H1 (cell line): ENCODE measurements at regions not wholly inside any gene's neighbourhood (a gene's known extent, or its start where the extent isn't known, plus 50 kb on each side); places are given as distances from the start of the nearest gene placed in this dataset.

Experiments used
- CTCF ChIA-PET: fragments of 300-600 bp; sonication (Branson Sonifier 250); formaldehyde crosslinking; loops from one replicate; lab custom pipeline; 2021; ENCODE audit not compliant: partially characterized antibody; lab: Charles Lee
- POLR2A ChIA-PET: fragments of 300-600 bp; sonication (Branson Sonifier 250); formaldehyde crosslinking; loops from one replicate; lab custom pipeline; 2021; ENCODE audit warnings: inconsistent platforms; ENCODE audit not compliant: partially characterized antibody; lab: Charles Lee
- DNase-seq, 2 experiments: peaks; one replicate each; pipeline versions ENCODE4 v3.0.0 to v3.0.0-alpha.2; 2010 to 2022; ENCODE audit warnings: low spot score in 2 of 2, low read depth in 1 of 2, mixed read lengths in 1 of 2
- FAIRE-seq: peaks from 2 replicates; lab custom pipeline; 2011; peaks lifted over from hg19 to GRCh38; lab: Jason Lieb, UNC
- H2AFZ ChIP-seq: 2 replicates; pipeline ENCODE4 v1.8.1; 2012; ENCODE audit warnings: low read length, inconsistent platforms
- H2AK5ac ChIP-seq: 2 replicates; pipeline ENCODE4 v1.6.1; 2013; ENCODE audit warnings: low read depth, low read length
- H2BK120ac ChIP-seq: replicated peaks from 2 replicates; pipeline ENCODE3; 2013; ENCODE audit warnings: low read depth, low read length, inconsistent platforms
- H2BK12ac ChIP-seq: 2 replicates; pipeline ENCODE4 v1.6.1; 2013; ENCODE audit warnings: low read depth, low read length
- H2BK15ac ChIP-seq: 2 replicates; pipeline ENCODE4 v1.6.1; 2013; ENCODE audit warnings: low read length
- H2BK20ac ChIP-seq: 2 replicates; pipeline ENCODE4 v1.6.1; 2013; ENCODE audit warnings: low read length
- H2BK5ac ChIP-seq: 2 replicates; pipeline ENCODE4 v1.6.1; 2013; ENCODE audit warnings: low read depth, low read length
- H3K14ac ChIP-seq: 2 replicates; pipeline ENCODE4 v1.6.1; 2013; ENCODE audit warnings: inconsistent platforms; ENCODE audit not compliant: insufficient read length
- H3K18ac ChIP-seq: 2 replicates; pipeline ENCODE4 v1.6.1; 2013; ENCODE audit warnings: low read length; ENCODE audit errors: extremely low read depth
- H3K23ac ChIP-seq: 2 replicates; pipeline ENCODE4 v1.6.1; 2013; ENCODE audit warnings: inconsistent platforms; ENCODE audit not compliant: insufficient read length
- H3K23me2 ChIP-seq: 2 replicates; pipeline ENCODE4 v1.6.1; 2013; ENCODE audit warnings: low read depth, low read length
- H3K27ac ChIP-seq: 2 replicates; pipeline ENCODE4 v1.6.1; 2011; ENCODE audit warnings: low read depth, low read length, inconsistent platforms
- H3K27me3 ChIP-seq, 4 experiments: replicated peaks in 1 of 4; 1 replicate in 1 of 4; 2 replicates in 3 of 4; pipeline versions ENCODE4 v1.6.1 to v1.8.1; 2011 to 2013; ENCODE audit warnings: low read length in 3 of 4, mild to moderate bottlenecking in 3 of 4, inconsistent platforms in 2 of 4, mixed read lengths in 2 of 4, moderate library complexity in 1 of 4; ENCODE audit not compliant: control insufficient read depth in 3 of 4, insufficient read depth in 3 of 4; ENCODE audit errors: extremely low read depth in 1 of 4
- H3K36me3 ChIP-seq, 4 experiments: 2 replicates each; pipeline versions ENCODE4 v1.6.1 to v1.8.1; 2011 to 2013; ENCODE audit warnings: mild to moderate bottlenecking in 4 of 4, low read length in 3 of 4, moderate library complexity in 2 of 4, control low read depth in 1 of 4, inconsistent platforms in 1 of 4; ENCODE audit not compliant: insufficient read depth in 4 of 4, control insufficient read depth in 2 of 4
- H3K4ac ChIP-seq: replicated peaks from 2 replicates; pipeline ENCODE3; 2013; ENCODE audit warnings: low read length, low read depth, mixed read lengths, inconsistent platforms; ENCODE audit not compliant: insufficient read length
- H3K4me1 ChIP-seq, 4 experiments: replicated peaks in 1 of 4; 1 replicate in 1 of 4; 2 replicates in 3 of 4; pipeline versions ENCODE4 v1.6.1 to v1.8.1; 2011 to 2013; ENCODE audit warnings: low read length in 3 of 4, inconsistent platforms in 2 of 4, mixed read lengths in 1 of 4; ENCODE audit not compliant: insufficient read depth in 4 of 4, control insufficient read depth in 3 of 4
- H3K4me2 ChIP-seq, 2 experiments: 2 replicates each; pipeline versions ENCODE4 v1.6.1 to v1.8.1; 2011 to 2013; ENCODE audit warnings: low read depth in 2 of 2, low read length in 2 of 2, control low read depth in 1 of 2, inconsistent platforms in 1 of 2, mild to moderate bottlenecking in 1 of 2; ENCODE audit not compliant: insufficient read depth in 1 of 2
- H3K4me3 ChIP-seq, 4 experiments: fragments of 200-600, 300-600 bp in 1 of 4; sonication (generic), shearing (Covaris generic), sonication (Bioruptor Twin) in 1 of 4; 2 replicates each; pipeline versions ENCODE4 v1.5.1 to v1.8.1; 2011 to 2016; ENCODE audit warnings: low read length in 4 of 4, low read depth in 3 of 4, control low read depth in 2 of 4, inconsistent platforms in 2 of 4, mild to moderate bottlenecking in 2 of 4, mixed read lengths in 1 of 4, moderate library complexity in 1 of 4; ENCODE audit not compliant: insufficient read depth in 2 of 4; ENCODE audit errors: extremely low read depth in 1 of 4
- H3K56ac ChIP-seq: replicated peaks from 2 replicates; pipeline ENCODE3; 2013; ENCODE audit warnings: low read depth, mild to moderate bottlenecking, mixed read lengths, low read length, inconsistent platforms; ENCODE audit not compliant: insufficient read length
- H3K79me1 ChIP-seq: 2 replicates; pipeline ENCODE4 v1.6.1; 2013; ENCODE audit warnings: low read depth, low read length, control low read depth
- H3K79me2 ChIP-seq, 2 experiments: 2 replicates each; pipeline versions ENCODE4 v1.6.1 to v1.8.1; 2012 to 2013; ENCODE audit warnings: low read length in 2 of 2, mild to moderate bottlenecking in 2 of 2, inconsistent platforms in 1 of 2; ENCODE audit not compliant: insufficient read depth in 2 of 2, control insufficient read depth in 1 of 2
- H3K9ac ChIP-seq, 4 experiments: replicated peaks in 1 of 4; 1 replicate in 1 of 4; 2 replicates in 3 of 4; pipeline versions ENCODE4 v1.6.1 to v1.8.1; 2011 to 2013; ENCODE audit warnings: low read depth in 3 of 4, low read length in 3 of 4, control low read depth in 2 of 4, mild to moderate bottlenecking in 2 of 4, moderate library complexity in 2 of 4, inconsistent platforms in 1 of 4; ENCODE audit errors: extremely low read depth in 1 of 4
- H3K9me3 ChIP-seq, 2 experiments: 2 replicates each; pipeline versions ENCODE4 v1.6.1 to v1.8.1; 2012 to 2013; ENCODE audit warnings: mild to moderate bottlenecking in 2 of 2, moderate library complexity in 2 of 2, control low read depth in 1 of 2, inconsistent platforms in 1 of 2, low read depth in 1 of 2, low read length in 1 of 2, mixed read lengths in 1 of 2; ENCODE audit not compliant: insufficient read depth in 2 of 2
- H4K20me1 ChIP-seq, 2 experiments: replicated peaks in 1 of 2; 2 replicates each; pipeline versions ENCODE3 to v1.8.1; 2011 to 2013; ENCODE audit warnings: inconsistent platforms in 2 of 2, low read length in 2 of 2, mild to moderate bottlenecking in 1 of 2; ENCODE audit not compliant: insufficient read depth in 2 of 2, control insufficient read depth in 1 of 2
- H4K5ac ChIP-seq: 2 replicates; pipeline ENCODE4 v1.6.1; 2013; ENCODE audit warnings: low read length, low read depth, mixed read lengths, inconsistent platforms; ENCODE audit not compliant: insufficient read length
- H4K8ac ChIP-seq: 2 replicates; pipeline ENCODE4 v1.8.0; 2013; ENCODE audit warnings: mild to moderate bottlenecking, moderate library complexity, low read length, inconsistent platforms; ENCODE audit not compliant: insufficient read depth; ENCODE audit errors: extremely low read depth
- H4K91ac ChIP-seq: replicated peaks from 2 replicates; pipeline ENCODE3; 2013; ENCODE audit warnings: low read length, mixed read lengths, inconsistent platforms; ENCODE audit not compliant: insufficient read length
- CTCF ChIP-seq, 3 experiments: IDR thresholded peaks; 1 replicate in 2 of 3; 2 replicates in 1 of 3; pipeline versions ENCODE4 v1.5.1 to v1.6.1; 2011; ENCODE audit warnings: low read length in 3 of 3, mild to moderate bottlenecking in 3 of 3, inconsistent platforms in 2 of 3, low read depth in 1 of 3, moderate library complexity in 1 of 3; ENCODE audit not compliant: insufficient read depth in 1 of 3; ENCODE audit errors: control extremely low read depth in 1 of 3
- EZH2 ChIP-seq: fragments of 200-600 bp; sonication (generic); IDR thresholded peaks from 2 replicates; pipeline ENCODE4 v1.7.1; 2012; ENCODE audit warnings: low read depth, mild to moderate bottlenecking, moderate library complexity, low read length, inconsistent platforms; ENCODE audit not compliant: severe bottlenecking
- GABPA ChIP-seq: IDR thresholded peaks from 2 replicates; pipeline ENCODE4 v1.6.1; 2011; ENCODE audit warnings: mild to moderate bottlenecking, low read length, moderate library complexity, borderline replicate concordance; ENCODE audit not compliant: insufficient read depth
- GTF2F1 ChIP-seq: IDR thresholded peaks from 2 replicates; pipeline ENCODE4 v1.6.1; 2012; ENCODE audit warnings: low read depth, low read length, improper control_type of control experiment, borderline replicate concordance
- POU5F1 ChIP-seq: IDR thresholded peaks from 2 replicates; pipeline ENCODE4 v1.6.1; 2011; ENCODE audit warnings: low read depth, mild to moderate bottlenecking, low read length, moderate library complexity
- RAD21 ChIP-seq, 2 experiments: IDR thresholded peaks in 1 of 2; conservative IDR thresholded peaks in 1 of 2; 2 replicates each; pipeline ENCODE4 v1.6.1; 2011; ENCODE audit warnings: low read depth in 2 of 2, low read length in 2 of 2, improper control_type of control experiment in 1 of 2, inconsistent platforms in 1 of 2, mild to moderate bottlenecking in 1 of 2, moderate library complexity in 1 of 2
- WGBS, 2 experiments: shearing (Covaris generic) in 1 of 2; methylation state at CpG; one replicate each; pipeline versions ENCODE4 v1.1.6 to v1.1.7; 2013 to 2015; ENCODE audit warnings: low lambda C conversion rate in 2 of 2, mixed read lengths in 2 of 2, inconsistent platforms in 1 of 2, low coverage in 1 of 2, missing lambda C conversion rate in 1 of 2; ENCODE audit not compliant: insufficient replicate concordance in 2 of 2, insufficient coverage in 1 of 2, insufficient read length in 1 of 2; ENCODE audit errors: extremely low coverage in 1 of 2, missing lambda C conversion rate in 1 of 2; 5-methylcytosine and 5-hydroxymethylcytosine counted together
- TF ChIP-seq, protein P1 (sequence below): IDR thresholded peaks from 2 replicates; pipeline ENCODE4 v1.6.1; 2012; ENCODE audit warnings: low read length, inconsistent platforms

DNA sequence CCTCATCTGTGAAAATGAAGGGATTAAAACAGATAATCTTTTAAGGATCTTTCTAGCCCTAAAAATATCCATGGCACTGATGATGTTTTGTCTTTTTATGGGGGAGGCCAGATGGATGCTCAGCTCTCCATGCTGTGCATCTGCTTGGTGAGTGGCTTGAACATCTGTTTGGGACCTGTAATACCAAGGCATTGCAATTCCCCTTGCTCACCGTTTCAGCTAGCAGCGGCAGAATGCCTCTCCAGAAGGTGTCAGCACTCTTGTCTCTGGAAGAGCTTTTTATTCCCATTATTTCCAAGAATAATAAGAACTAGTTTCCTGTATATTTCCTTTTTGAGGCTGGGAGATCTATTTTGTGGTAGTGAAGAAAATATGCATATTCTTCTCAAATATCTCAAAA lies 151.9 kb upstream of the ANK2 start:
- FAIRE-seq (peak; percentile 57), DNase-seq (no peak)
- no peaks in the 10 kb centered on the region for H4K20me1 ChIP-seq
- no peak overlapping the region for H2BK12ac ChIP-seq
- no peak overlapping the region for H2AK5ac ChIP-seq
- H3K56ac ChIP-seq = no peak overlapping the region
- no peak overlapping the region for H4K91ac ChIP-seq
- H3K14ac ChIP-seq = no peak overlapping the region
- no peaks in the 10 kb centered on the region for H3K9me3 ChIP-seq
- no peak overlapping the region for H3K27ac ChIP-seq
- no peak overlapping the region for H2AFZ ChIP-seq
- POLR2A ChIA-PET = interaction anchor here (1.2 to 2.1 kb wide), 3 partner anchors 9 to 252 kb away, joined by 3 to 5 read pairs (median 3); no protein-coding TSS in a partner anchor
- H3K18ac ChIP-seq = no peak overlapping the region
- H3K4me1 ChIP-seq = peaks cover 6 to 29% (median 21%) of the 10 kb centered on the region in 4 experiments; a peak in 5 of 7 replicates
- H3K79me2 ChIP-seq = no peaks in the 10 kb centered on the region
- no peak overlapping the region for H3K9ac ChIP-seq
- H2BK5ac ChIP-seq = no peak overlapping the region
- H3K23me2 ChIP-seq = no peaks in the 10 kb centered on the region
- H2BK20ac ChIP-seq = peak overlapping the region; percentile 51; the same call in 1 of the 2 replicates
- H4K5ac ChIP-seq = no peak overlapping the region
- H3K4me2 ChIP-seq = peak overlapping the region in 1 of 2 experiments; percentile 47; a peak in 2 of 4 replicates
- no peak overlapping the region for H2BK120ac ChIP-seq
- H3K4me3 ChIP-seq = no peak overlapping the region
- H3K27me3 ChIP-seq = no peaks in the 10 kb centered on the region
- no peak overlapping the region for H3K23ac ChIP-seq
- H4K8ac ChIP-seq = no peak overlapping the region
- H3K79me1 ChIP-seq = no peaks in the 10 kb centered on the region
- H2BK15ac ChIP-seq = no peak overlapping the region
- CTCF ChIA-PET = interaction anchor here (0.6 to 2.6 kb wide), 11 partner anchors 9 to 375 kb away, joined by 3 to 20 read pairs (median 3); no protein-coding TSS in a partner anchor
- WGBS, 2 experiments = 60% methylated on average over 2 of the region's 2 CpGs; no CpG with 5 or more reads in 1 of the 2 experiments
- H3K36me3 ChIP-seq = no peaks in the 10 kb centered on the region
- H3K4ac ChIP-seq = no peak overlapping the region
- TF ChIP-seq, protein P1, sequence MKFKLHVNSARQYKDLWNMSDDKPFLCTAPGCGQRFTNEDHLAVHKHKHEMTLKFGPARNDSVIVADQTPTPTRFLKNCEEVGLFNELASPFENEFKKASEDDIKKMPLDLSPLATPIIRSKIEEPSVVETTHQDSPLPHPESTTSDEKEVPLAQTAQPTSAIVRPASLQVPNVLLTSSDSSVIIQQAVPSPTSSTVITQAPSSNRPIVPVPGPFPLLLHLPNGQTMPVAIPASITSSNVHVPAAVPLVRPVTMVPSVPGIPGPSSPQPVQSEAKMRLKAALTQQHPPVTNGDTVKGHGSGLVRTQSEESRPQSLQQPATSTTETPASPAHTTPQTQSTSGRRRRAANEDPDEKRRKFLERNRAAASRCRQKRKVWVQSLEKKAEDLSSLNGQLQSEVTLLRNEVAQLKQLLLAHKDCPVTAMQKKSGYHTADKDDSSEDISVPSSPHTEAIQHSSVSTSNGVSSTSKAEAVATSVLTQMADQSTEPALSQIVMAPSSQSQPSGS = no peak
- peak in 1 of 2 experiments; percentile 27; a peak in 2 of 4 replicates for TF ChIP-seq RAD21 (IDR thresholded peaks at IDR 0.05 in 1 of 2, conservative IDR thresholded peaks at IDR 0.05 in 1 of 2; ENCODE audit: low read depth in 2 of 2, low read length in 2 of 2)
- no peak for TF ChIP-seq GTF2F1
- TF ChIP-seq EZH2 = no peak
- TF ChIP-seq GABPA = no peak
- no peak for TF ChIP-seq POU5F1
- peak; percentile 23 to 36 (median 29); a peak in 3 of 4 replicates for TF ChIP-seq CTCF (IDR thresholded peaks at IDR 0.05; ENCODE audit: control extremely low read depth in 1 of 3, insufficient read depth in 1 of 3, low read depth in 1 of 3, low read length in 3 of 3)
